D721Med (cell line): ENCODE measurements at regions not wholly inside any gene's neighbourhood (a gene's known extent, or its start where the extent isn't known, plus 50 kb on each side); places are given as distances from the start of the nearest gene placed in this dataset.

ENCODE experiments used
- DNase-seq: peaks from one replicate; pipeline ENCODE4 v3.0.0; 2011; ENCODE audit warnings: low spot score; ENCODE audit not compliant: insufficient read length
- FAIRE-seq: peaks from 2 replicates; lab custom pipeline; 2011; peaks lifted over from hg19 to GRCh38; lab: Jason Lieb, UNC
- CTCF ChIP-seq: IDR thresholded peaks from 2 replicates; pipeline ENCODE4 v1.5.1; 2012; ENCODE audit warnings: mild to moderate bottlenecking, control low read depth; ENCODE audit not compliant: insufficient read depth; ENCODE audit errors: missing control alignments

- DNase-seq (no peak), FAIRE-seq (no peak)
- TF ChIP-seq CTCF: no peak
These were observed 133.6 kb upstream of the NOX3 start for GRCh38 chr6:155589190-155589589.

- no peak for DNase-seq
- TF ChIP-seq CTCF: no peak
- no peak for FAIRE-seq
These were observed 132.2 kb upstream of the NOX3 start for GRCh38 chr6:155587817-155588216.

GRCh38 chr6:155586090-155586489, 130.5 kb upstream of the NOX3 start:
- no peak for FAIRE-seq
- DNase-seq: no peak
- no peak for TF ChIP-seq CTCF

GRCh38 chr6:155584006-155584405, 128.4 kb upstream of the NOX3 start:
- DNase-seq (no peak), FAIRE-seq (no peak)
- no peak for TF ChIP-seq CTCF

- no peak for TF ChIP-seq CTCF
- no peak for DNase-seq
- no peak for FAIRE-seq
These were observed 126.7 kb upstream of the NOX3 start for GRCh38 chr6:155582016-155582991.

GRCh38 chr6:155580904-155581303, 125.3 kb upstream of the NOX3 start:
- TF ChIP-seq CTCF: peak; percentile 22
- DNase-seq (no peak), FAIRE-seq (no peak)

- TF ChIP-seq CTCF: no peak
- DNase-seq: no peak
- no peak for FAIRE-seq
These were observed 122.6 kb upstream of the NOX3 start for GRCh38 chr6:155578251-155578650.
